ENCODE measurements at regions not wholly inside any gene's neighbourhood (a gene's known extent, or its start where the extent isn't known, plus 50 kb on each side); places are given as distances from the start of the nearest gene placed in this dataset.

DNA sequence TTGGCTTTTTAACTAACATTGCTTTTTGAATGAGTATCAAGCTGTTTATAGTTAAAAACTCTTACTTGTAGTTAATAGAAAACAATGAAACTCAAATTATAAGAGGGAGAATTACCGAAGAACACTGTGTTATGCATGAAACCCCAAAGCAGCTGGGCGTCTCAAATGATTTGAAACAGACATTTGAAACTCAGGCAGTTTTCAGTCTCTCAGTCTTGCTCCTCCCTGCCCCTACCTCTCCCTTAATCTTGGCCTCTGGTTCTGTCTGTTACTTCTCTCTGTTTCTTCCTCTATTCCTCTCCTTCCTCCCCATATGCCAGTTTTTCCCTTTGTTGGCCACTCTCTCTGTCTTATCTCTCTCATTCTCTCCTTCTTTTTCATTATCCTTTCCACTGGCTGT, 118.3 kb upstream of the SYNPR start:
- no peaks in the 10 kb centered on the region for H3K79me1 ChIP-seq (ENCODE audit: low read length)
- no peak overlapping the region for H4K12ac ChIP-seq (ENCODE audit: low read depth, low read length)
- H2AFZ ChIP-seq (ENCODE audit: insufficient read depth, low read length, poor library complexity) = no peak overlapping the region
- no peak overlapping the region for H3K14ac ChIP-seq (ENCODE audit: low read length)
- no peak overlapping the region for H2BK5ac ChIP-seq (ENCODE audit: low read depth, low read length, poor library complexity)
- no peak overlapping the region for H4K91ac ChIP-seq (ENCODE audit: low read depth, low read length)
- H3K18ac ChIP-seq (ENCODE audit: low read length) = no peak overlapping the region
- WGBS (ENCODE audit: extremely low coverage, insufficient coverage, insufficient read length) = no CpG with 5 or more reads among the region's 2 CpGs
- no peaks in the 10 kb centered on the region for H3K36me3 ChIP-seq (ENCODE audit: control insufficient read depth in 1 of 2, insufficient read depth in 2 of 2, low read length in 2 of 2)
- H2BK120ac ChIP-seq (ENCODE audit: insufficient read depth, low read length, poor library complexity) = no peak overlapping the region
- no peak overlapping the region for H3K23ac ChIP-seq (ENCODE audit: low read length)
- no peaks in the 10 kb centered on the region for H3K27me3 ChIP-seq (ENCODE audit: insufficient read depth, low read length)
- no peak overlapping the region for H4K8ac ChIP-seq (ENCODE audit: low read depth, low read length)
- no peaks in the 10 kb centered on the region for H3K79me2 ChIP-seq (ENCODE audit: control insufficient read depth, insufficient read depth, low read length, poor library complexity)
- no peaks in the 10 kb centered on the region for H3K4me1 ChIP-seq (ENCODE audit: control insufficient read depth in 1 of 2, insufficient read depth in 2 of 2, low read length in 2 of 2)
- no peak overlapping the region for H3K4me2 ChIP-seq (ENCODE audit: low read length)
- no peak overlapping the region for H2AK5ac ChIP-seq (ENCODE audit: low read length)
- no peak overlapping the region for H3K4me3 ChIP-seq (ENCODE audit: low read depth, low read length)
- H3K9ac ChIP-seq (ENCODE audit: low read length) = no peak overlapping the region
- H3K9me3 ChIP-seq (ENCODE audit: insufficient read depth, low read depth, low read length) = no peaks in the 10 kb centered on the region
- no peak overlapping the region for H3K27ac ChIP-seq (ENCODE audit: low read depth, low read length)
- no peak for DNase-seq
- H3K4ac ChIP-seq (ENCODE audit: low read depth, low read length) = no peak overlapping the region
- no peak overlapping the region for H2BK12ac ChIP-seq (ENCODE audit: low read length)

DNA sequence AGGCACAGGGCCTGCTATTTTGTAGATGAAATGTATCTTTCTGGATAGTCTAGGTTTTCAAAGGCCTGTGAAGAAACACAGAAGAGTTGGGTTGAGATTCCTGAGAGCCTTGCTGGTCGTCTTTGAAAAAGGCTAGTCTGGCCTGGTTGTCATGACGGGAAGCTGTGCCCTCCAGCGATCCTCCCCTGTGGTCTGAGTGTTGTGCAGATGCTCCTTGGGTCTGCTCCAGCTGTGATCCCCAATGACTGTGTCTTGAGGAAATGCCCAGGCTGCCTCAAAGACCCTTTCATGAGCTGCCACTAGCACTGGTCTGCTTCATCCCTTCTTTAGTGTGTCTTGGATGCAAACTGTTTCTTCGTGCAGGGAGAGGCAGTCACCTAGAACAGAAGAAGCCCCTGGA, 111.0 kb upstream of the SYNPR start:
- H4K91ac ChIP-seq (ENCODE audit: low read depth, low read length) = no peak overlapping the region
- no peak overlapping the region for H2AFZ ChIP-seq (ENCODE audit: insufficient read depth, low read length, poor library complexity)
- H3K18ac ChIP-seq (ENCODE audit: low read length) = no peak overlapping the region
- H3K27me3 ChIP-seq (ENCODE audit: insufficient read depth, low read length) = no peaks in the 10 kb centered on the region
- H2BK5ac ChIP-seq (ENCODE audit: low read depth, low read length, poor library complexity) = no peak overlapping the region
- H3K79me1 ChIP-seq (ENCODE audit: low read length) = no peaks in the 10 kb centered on the region
- no CpG with 5 or more reads among the region's 4 CpGs for WGBS (ENCODE audit: extremely low coverage, insufficient coverage, insufficient read length)
- no peak overlapping the region for H3K4ac ChIP-seq (ENCODE audit: low read depth, low read length)
- H2BK120ac ChIP-seq (ENCODE audit: insufficient read depth, low read length, poor library complexity) = no peak overlapping the region
- H3K4me2 ChIP-seq (ENCODE audit: low read length) = no peak overlapping the region
- no peaks in the 10 kb centered on the region for H3K9me3 ChIP-seq (ENCODE audit: insufficient read depth, low read depth, low read length)
- H2AK5ac ChIP-seq (ENCODE audit: low read length) = no peak overlapping the region
- H4K12ac ChIP-seq (ENCODE audit: low read depth, low read length) = no peak overlapping the region
- no peak overlapping the region for H3K27ac ChIP-seq (ENCODE audit: low read depth, low read length)
- H4K8ac ChIP-seq (ENCODE audit: low read depth, low read length) = no peak overlapping the region
- DNase-seq = no peak
- H3K4me3 ChIP-seq (ENCODE audit: low read depth, low read length) = no peak overlapping the region
- H3K79me2 ChIP-seq (ENCODE audit: control insufficient read depth, insufficient read depth, low read length, poor library complexity) = no peaks in the 10 kb centered on the region
- H2BK12ac ChIP-seq (ENCODE audit: low read length) = no peak overlapping the region
- H3K9ac ChIP-seq (ENCODE audit: low read length) = no peak overlapping the region
- H3K14ac ChIP-seq (ENCODE audit: low read length) = no peak overlapping the region
- no peaks in the 10 kb centered on the region for H3K36me3 ChIP-seq (ENCODE audit: control insufficient read depth in 1 of 2, insufficient read depth in 2 of 2, low read length in 2 of 2)
- H3K4me1 ChIP-seq (ENCODE audit: control insufficient read depth in 1 of 2, insufficient read depth in 2 of 2, low read length in 2 of 2) = no peaks in the 10 kb centered on the region
- no peak overlapping the region for H3K23ac ChIP-seq (ENCODE audit: low read length)

DNA sequence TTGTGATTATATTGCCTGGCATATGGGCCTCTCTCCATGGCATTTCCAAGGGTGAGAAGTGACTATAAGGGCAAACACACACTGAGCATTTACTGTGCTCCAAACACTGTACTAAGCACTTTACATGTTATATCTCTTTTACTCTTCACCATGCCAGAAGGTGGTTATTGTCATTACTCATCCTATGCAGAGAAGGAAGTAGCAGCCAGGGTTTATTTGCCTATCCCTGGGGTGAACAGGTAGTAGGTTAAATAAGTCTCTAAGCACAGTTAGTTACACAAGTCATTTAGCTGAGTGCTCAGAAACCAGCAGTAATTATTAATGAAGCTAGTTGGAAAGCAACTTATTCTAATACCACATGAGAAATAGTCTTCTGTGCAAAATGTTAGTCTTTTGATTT, 109.9 kb upstream of the SYNPR start:
- Histone ChIP-seq H2BK5ac (ENCODE audit: low read depth, low read length, poor library complexity) (no peak overlapping the region), H3K4me3 (ENCODE audit: low read depth, low read length) (no peak overlapping the region), H2AFZ (ENCODE audit: insufficient read depth, low read length, poor library complexity) (no peak overlapping the region), H2BK12ac (ENCODE audit: low read length) (no peak overlapping the region), H3K9ac (ENCODE audit: low read length) (no peak overlapping the region), H3K9me3 (ENCODE audit: insufficient read depth, low read depth, low read length) (no peaks in the 10 kb centered on the region), H3K79me1 (ENCODE audit: low read length) (no peaks in the 10 kb centered on the region), H3K14ac (ENCODE audit: low read length) (no peak overlapping the region), H3K27ac (ENCODE audit: low read depth, low read length) (no peak overlapping the region), H2BK120ac (ENCODE audit: insufficient read depth, low read length, poor library complexity) (no peak overlapping the region), H3K79me2 (ENCODE audit: control insufficient read depth, insufficient read depth, low read length, poor library complexity) (no peaks in the 10 kb centered on the region), H3K4ac (ENCODE audit: low read depth, low read length) (no peak overlapping the region), H3K23ac (ENCODE audit: low read length) (no peak overlapping the region), H3K18ac (ENCODE audit: low read length) (no peak overlapping the region), H3K4me2 (ENCODE audit: low read length) (no peak overlapping the region), H2AK5ac (ENCODE audit: low read length) (no peak overlapping the region), H3K4me1 (ENCODE audit: control insufficient read depth in 1 of 2, insufficient read depth in 2 of 2, low read length in 2 of 2) (no peaks in the 10 kb centered on the region), H4K12ac (ENCODE audit: low read depth, low read length) (no peak overlapping the region), H3K27me3 (ENCODE audit: insufficient read depth, low read length) (no peaks in the 10 kb centered on the region), H4K91ac (ENCODE audit: low read depth, low read length) (no peak overlapping the region), H3K36me3 (ENCODE audit: control insufficient read depth in 1 of 2, insufficient read depth in 2 of 2, low read length in 2 of 2) (no peaks in the 10 kb centered on the region), H4K8ac (ENCODE audit: low read depth, low read length) (no peak overlapping the region)
- DNase-seq = no peak

DNA sequence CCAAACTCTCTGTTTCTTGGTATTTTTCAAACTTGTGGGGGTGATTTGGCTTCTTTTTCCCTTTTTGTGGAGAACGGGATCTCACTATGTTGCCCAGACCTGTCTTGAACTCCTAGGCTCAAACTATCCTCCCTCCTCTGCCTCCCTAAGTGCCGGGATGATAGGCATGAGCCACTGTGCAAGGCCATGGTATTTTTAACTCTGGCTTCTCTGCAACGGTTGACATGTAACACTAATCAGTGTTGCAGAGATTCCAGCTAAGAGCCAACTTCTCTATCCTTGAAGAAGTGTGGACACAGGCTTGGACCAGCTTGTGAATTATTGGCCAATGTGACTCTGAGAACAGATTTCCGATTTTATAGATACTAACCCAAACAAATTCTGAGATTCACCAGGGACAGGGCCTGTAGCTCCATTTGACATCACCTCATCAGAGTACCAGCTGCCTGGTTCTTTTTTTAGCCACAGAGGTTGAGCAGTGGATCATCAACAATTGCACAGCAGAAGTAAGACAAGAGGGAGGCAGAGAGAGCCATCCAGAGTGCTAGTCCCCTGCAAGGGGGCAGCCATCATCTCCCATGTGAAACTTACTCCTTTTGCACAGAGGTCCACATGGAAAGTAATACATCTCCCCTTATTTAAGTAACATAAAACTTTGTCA, 98.1 kb upstream of the SYNPR start:
- Histone ChIP-seq H3K79me1 (ENCODE audit: low read length) (no peaks in the 10 kb centered on the region), H3K9ac (ENCODE audit: low read length) (no peak overlapping the region), H3K36me3 (ENCODE audit: control insufficient read depth in 1 of 2, insufficient read depth in 2 of 2, low read length in 2 of 2) (no peaks in the 10 kb centered on the region), H2BK12ac (ENCODE audit: low read length) (no peak overlapping the region), H2AK5ac (ENCODE audit: low read length) (no peak overlapping the region), H3K27me3 (ENCODE audit: insufficient read depth, low read length) (no peaks in the 10 kb centered on the region), H3K27ac (ENCODE audit: low read depth, low read length) (no peak overlapping the region), H2BK120ac (ENCODE audit: insufficient read depth, low read length, poor library complexity) (no peak overlapping the region), H4K8ac (ENCODE audit: low read depth, low read length) (no peak overlapping the region), H2BK5ac (ENCODE audit: low read depth, low read length, poor library complexity) (no peak overlapping the region), H2AFZ (ENCODE audit: insufficient read depth, low read length, poor library complexity) (no peak overlapping the region), H4K12ac (ENCODE audit: low read depth, low read length) (no peak overlapping the region), H4K91ac (ENCODE audit: low read depth, low read length) (no peak overlapping the region), H3K23ac (ENCODE audit: low read length) (no peak overlapping the region), H3K9me3 (ENCODE audit: insufficient read depth, low read depth, low read length) (no peaks in the 10 kb centered on the region), H3K14ac (ENCODE audit: low read length) (no peak overlapping the region), H3K4me3 (ENCODE audit: low read depth, low read length) (no peak overlapping the region), H3K79me2 (ENCODE audit: control insufficient read depth, insufficient read depth, low read length, poor library complexity) (no peaks in the 10 kb centered on the region), H3K4me2 (ENCODE audit: low read length) (no peak overlapping the region), H3K18ac (ENCODE audit: low read length) (no peak overlapping the region), H3K4me1 (ENCODE audit: control insufficient read depth in 1 of 2, insufficient read depth in 2 of 2, low read length in 2 of 2) (no peaks in the 10 kb centered on the region), H3K4ac (ENCODE audit: low read depth, low read length) (no peak overlapping the region)
- no peak for DNase-seq
- WGBS (ENCODE audit: extremely low coverage, insufficient coverage, insufficient read length) = no CpG with 5 or more reads among the region's 4 CpGs

Measured in trophoblast cell (in vitro differentiated cells and primary cell).